Liver (tissue), 8 donors: ENCODE measurements at regions not wholly inside any gene's neighbourhood (a gene's known extent, or its start where the extent isn't known, plus 50 kb on each side); places are given as distances from the start of the nearest gene placed in this dataset.

Source experiments
- DNase-seq: peaks from one replicate; pipeline ENCODE4 v3.0.0-alpha.2; 2017; ENCODE audit warnings: low spot score
- H3K27ac ChIP-seq, 2 donors: one replicate each; pipeline ENCODE4 v1.7.0; 2013; ENCODE audit warnings: inconsistent platforms in 2 of 2, low read length in 2 of 2, control low read depth in 1 of 2, low read depth in 1 of 2, mild to moderate bottlenecking in 1 of 2
- H3K27me3 ChIP-seq, 4 donors: one replicate each; pipeline versions ENCODE4 v1.6.1 to v1.7.0; 2013; ENCODE audit warnings: low read length in 3 of 4, inconsistent platforms in 1 of 4, mild to moderate bottlenecking in 1 of 4, moderate library complexity in 1 of 4; ENCODE audit not compliant: control insufficient read depth in 4 of 4, insufficient read depth in 4 of 4
- H3K36me3 ChIP-seq, 4 donors: one replicate each; pipeline versions ENCODE4 v1.6.1 to v1.7.0; 2013; ENCODE audit warnings: low read length in 3 of 4, mild to moderate bottlenecking in 3 of 4, low read depth in 1 of 4, moderate library complexity in 1 of 4; ENCODE audit not compliant: control insufficient read depth in 4 of 4, insufficient read depth in 3 of 4
- H3K4me1 ChIP-seq, 4 donors: one replicate each; pipeline versions ENCODE4 v1.6.1 to v1.7.0; 2013; ENCODE audit warnings: low read length in 3 of 4, mild to moderate bottlenecking in 3 of 4, moderate library complexity in 1 of 4; ENCODE audit not compliant: control insufficient read depth in 4 of 4, insufficient read depth in 4 of 4
- H3K4me3 ChIP-seq, 3 donors: one replicate each; pipeline versions ENCODE4 v1.6.1 to v1.7.0; 2013; ENCODE audit warnings: low read length in 3 of 3, control low read depth in 1 of 3, low read depth in 1 of 3, mild to moderate bottlenecking in 1 of 3
- H3K9ac ChIP-seq, 2 donors: one replicate each; pipeline ENCODE4 v1.7.0; 2013; ENCODE audit warnings: low read length in 2 of 2, mild to moderate bottlenecking in 2 of 2, moderate library complexity in 2 of 2, control low read depth in 1 of 2, low read depth in 1 of 2
- H3K9me3 ChIP-seq, 4 donors: one replicate each; pipeline versions ENCODE4 v1.6.1 to v1.7.0; 2013; ENCODE audit warnings: low read length in 3 of 4; ENCODE audit not compliant: control insufficient read depth in 4 of 4
- EGR1 ChIP-seq, 2 donors: IDR thresholded peaks; 2 replicates each; pipeline ENCODE4 v1.6.1; 2016 to 2018; ENCODE audit warnings: antibody characterized with exemption in 2 of 2, low read depth in 2 of 2
- FOXA1 ChIP-seq: IDR thresholded peaks from 2 replicates; pipeline ENCODE4 v1.6.1; 2016; ENCODE audit warnings: antibody characterized with exemption
- FOXA2 ChIP-seq: IDR thresholded peaks from 2 replicates; pipeline ENCODE4 v1.6.1; 2016; ENCODE audit warnings: antibody characterized with exemption
- GABPA ChIP-seq, 2 donors: IDR thresholded peaks in 1 of 2; conservative IDR thresholded peaks in 1 of 2; 2 replicates each; pipeline ENCODE4 v1.6.1; 2016; ENCODE audit warnings: antibody characterized with exemption in 2 of 2, mild to moderate bottlenecking in 1 of 2, moderate library complexity in 1 of 2
- HNF4A ChIP-seq, 2 donors: conservative IDR thresholded peaks; 2 replicates each; pipeline ENCODE4 v1.6.1; 2016; ENCODE audit warnings: antibody characterized with exemption in 2 of 2, mild to moderate bottlenecking in 2 of 2
- HNF4G ChIP-seq: IDR thresholded peaks from 2 replicates; pipeline ENCODE4 v1.6.1; 2016; ENCODE audit warnings: antibody characterized with exemption
- JUND ChIP-seq, 2 donors: IDR thresholded peaks; 2 replicates each; pipeline ENCODE4 v1.6.1; 2016; ENCODE audit warnings: antibody characterized with exemption in 2 of 2
- NR2F2 ChIP-seq: IDR thresholded peaks from 2 replicates; pipeline ENCODE4 v1.6.1; 2016; ENCODE audit warnings: antibody characterized with exemption
- RAD21 ChIP-seq, 2 donors: IDR thresholded peaks; 2 replicates each; pipeline ENCODE4 v1.6.1; 2016; ENCODE audit warnings: antibody characterized with exemption in 2 of 2, mild to moderate bottlenecking in 2 of 2
- RXRA ChIP-seq, 2 donors: IDR thresholded peaks; 2 replicates each; pipeline ENCODE4 v1.6.1; 2017 to 2018; ENCODE audit warnings: antibody characterized with exemption in 2 of 2, mild to moderate bottlenecking in 1 of 2
- SP1 ChIP-seq: IDR thresholded peaks from 2 replicates; pipeline ENCODE4 v1.6.1; 2018; ENCODE audit warnings: antibody characterized with exemption, mild to moderate bottlenecking
- TAF1 ChIP-seq: conservative IDR thresholded peaks from 2 replicates; pipeline ENCODE4 v1.6.1; 2016; ENCODE audit warnings: antibody characterized with exemption, mild to moderate bottlenecking
- YY1 ChIP-seq: IDR thresholded peaks from 2 replicates; pipeline ENCODE4 v1.6.1; 2016; ENCODE audit warnings: antibody characterized with exemption, mild to moderate bottlenecking
- WGBS: extraction: QIAGEN DNeasy Blood & Tissue Kit; methylation state at CpG from one replicate; pipeline ENCODE4 v1.1.7; 2013; 5-methylcytosine and 5-hydroxymethylcytosine counted together
- TF ChIP-seq, protein P1 (sequence below): IDR thresholded peaks from 2 replicates; pipeline ENCODE4 v1.6.1; 2016; ENCODE audit warnings: antibody characterized with exemption
- TF ChIP-seq, protein P2 (sequence below): fragments of 150-350 bp; IDR thresholded peaks from 2 replicates; pipeline ENCODE4 v1.5.1; 2017; ENCODE audit warnings: improper control_type of control experiment, low read depth, low read length; ENCODE audit not compliant: missing input control
- TF ChIP-seq, protein P3 (sequence below): IDR thresholded peaks from 2 replicates; pipeline ENCODE4 v1.6.1; 2016; ENCODE audit warnings: antibody characterized with exemption, mild to moderate bottlenecking
- TF ChIP-seq, protein P4 (sequence below): IDR thresholded peaks from 2 replicates; pipeline ENCODE4 v1.6.1; 2016; ENCODE audit warnings: antibody characterized with exemption
- TF ChIP-seq, protein P5 (sequence below): IDR thresholded peaks from 2 replicates; pipeline ENCODE4 v1.6.1; 2016; ENCODE audit warnings: antibody characterized with exemption
- donor health status: healthy.
- donor health status: healthy.
- donor health status: healthy.
- donor health status: healthy.
- donor health status: healthy.

DNA sequence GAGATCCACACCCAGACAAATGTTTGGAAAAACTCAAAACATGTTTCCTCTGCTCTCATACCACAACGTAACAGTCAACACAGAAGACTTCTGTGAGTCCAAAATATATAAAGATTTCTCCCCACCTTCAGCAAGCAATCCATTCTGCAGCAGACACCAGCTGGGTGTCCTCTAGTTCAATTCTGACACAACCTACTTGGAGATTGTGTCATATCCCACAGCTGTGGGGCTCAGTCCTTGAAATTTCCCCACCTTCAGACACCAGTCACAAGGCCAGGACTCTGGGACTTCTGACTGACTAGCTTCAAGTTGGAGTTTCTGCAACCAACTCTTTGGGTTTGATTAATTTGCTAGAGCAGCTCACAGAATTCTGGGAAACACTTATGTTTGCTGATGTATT is 244.8 kb upstream of the CDYL start:
- Histone ChIP-seq H3K9me3 (no peaks in the 10 kb centered on the region), H3K36me3 (no peaks in the 10 kb centered on the region), H3K4me3 (no peak overlapping the region), H3K27ac (no peak overlapping the region), H3K27me3 (no peaks in the 10 kb centered on the region), H3K4me1 (no peaks in the 10 kb centered on the region), H3K9ac (no peak overlapping the region)
- 59% methylated on average over 1 of the region's 1 CpG for WGBS
- no peak for DNase-seq
- TF ChIP-seq, protein P1, sequence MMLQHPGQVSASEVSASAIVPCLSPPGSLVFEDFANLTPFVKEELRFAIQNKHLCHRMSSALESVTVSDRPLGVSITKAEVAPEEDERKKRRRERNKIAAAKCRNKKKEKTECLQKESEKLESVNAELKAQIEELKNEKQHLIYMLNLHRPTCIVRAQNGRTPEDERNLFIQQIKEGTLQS: no peak
- no peak for TF ChIP-seq SP1
- no peak for TF ChIP-seq YY1
- TF ChIP-seq RAD21 (IDR thresholded peaks at IDR 0.05): no peak
- TF ChIP-seq, protein P2, sequence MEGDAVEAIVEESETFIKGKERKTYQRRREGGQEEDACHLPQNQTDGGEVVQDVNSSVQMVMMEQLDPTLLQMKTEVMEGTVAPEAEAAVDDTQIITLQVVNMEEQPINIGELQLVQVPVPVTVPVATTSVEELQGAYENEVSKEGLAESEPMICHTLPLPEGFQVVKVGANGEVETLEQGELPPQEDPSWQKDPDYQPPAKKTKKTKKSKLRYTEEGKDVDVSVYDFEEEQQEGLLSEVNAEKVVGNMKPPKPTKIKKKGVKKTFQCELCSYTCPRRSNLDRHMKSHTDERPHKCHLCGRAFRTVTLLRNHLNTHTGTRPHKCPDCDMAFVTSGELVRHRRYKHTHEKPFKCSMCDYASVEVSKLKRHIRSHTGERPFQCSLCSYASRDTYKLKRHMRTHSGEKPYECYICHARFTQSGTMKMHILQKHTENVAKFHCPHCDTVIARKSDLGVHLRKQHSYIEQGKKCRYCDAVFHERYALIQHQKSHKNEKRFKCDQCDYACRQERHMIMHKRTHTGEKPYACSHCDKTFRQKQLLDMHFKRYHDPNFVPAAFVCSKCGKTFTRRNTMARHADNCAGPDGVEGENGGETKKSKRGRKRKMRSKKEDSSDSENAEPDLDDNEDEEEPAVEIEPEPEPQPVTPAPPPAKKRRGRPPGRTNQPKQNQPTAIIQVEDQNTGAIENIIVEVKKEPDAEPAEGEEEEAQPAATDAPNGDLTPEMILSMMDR: no peak
- TF ChIP-seq, protein P3, sequence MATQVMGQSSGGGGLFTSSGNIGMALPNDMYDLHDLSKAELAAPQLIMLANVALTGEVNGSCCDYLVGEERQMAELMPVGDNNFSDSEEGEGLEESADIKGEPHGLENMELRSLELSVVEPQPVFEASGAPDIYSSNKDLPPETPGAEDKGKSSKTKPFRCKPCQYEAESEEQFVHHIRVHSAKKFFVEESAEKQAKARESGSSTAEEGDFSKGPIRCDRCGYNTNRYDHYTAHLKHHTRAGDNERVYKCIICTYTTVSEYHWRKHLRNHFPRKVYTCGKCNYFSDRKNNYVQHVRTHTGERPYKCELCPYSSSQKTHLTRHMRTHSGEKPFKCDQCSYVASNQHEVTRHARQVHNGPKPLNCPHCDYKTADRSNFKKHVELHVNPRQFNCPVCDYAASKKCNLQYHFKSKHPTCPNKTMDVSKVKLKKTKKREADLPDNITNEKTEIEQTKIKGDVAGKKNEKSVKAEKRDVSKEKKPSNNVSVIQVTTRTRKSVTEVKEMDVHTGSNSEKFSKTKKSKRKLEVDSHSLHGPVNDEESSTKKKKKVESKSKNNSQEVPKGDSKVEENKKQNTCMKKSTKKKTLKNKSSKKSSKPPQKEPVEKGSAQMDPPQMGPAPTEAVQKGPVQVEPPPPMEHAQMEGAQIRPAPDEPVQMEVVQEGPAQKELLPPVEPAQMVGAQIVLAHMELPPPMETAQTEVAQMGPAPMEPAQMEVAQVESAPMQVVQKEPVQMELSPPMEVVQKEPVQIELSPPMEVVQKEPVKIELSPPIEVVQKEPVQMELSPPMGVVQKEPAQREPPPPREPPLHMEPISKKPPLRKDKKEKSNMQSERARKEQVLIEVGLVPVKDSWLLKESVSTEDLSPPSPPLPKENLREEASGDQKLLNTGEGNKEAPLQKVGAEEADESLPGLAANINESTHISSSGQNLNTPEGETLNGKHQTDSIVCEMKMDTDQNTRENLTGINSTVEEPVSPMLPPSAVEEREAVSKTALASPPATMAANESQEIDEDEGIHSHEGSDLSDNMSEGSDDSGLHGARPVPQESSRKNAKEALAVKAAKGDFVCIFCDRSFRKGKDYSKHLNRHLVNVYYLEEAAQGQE: no peak
- no peak for TF ChIP-seq NR2F2
- TF ChIP-seq FOXA1: no peak
- no peak for TF ChIP-seq FOXA2
- no peak for TF ChIP-seq HNF4A (conservative IDR thresholded peaks at IDR 0.05)
- TF ChIP-seq, protein P4, sequence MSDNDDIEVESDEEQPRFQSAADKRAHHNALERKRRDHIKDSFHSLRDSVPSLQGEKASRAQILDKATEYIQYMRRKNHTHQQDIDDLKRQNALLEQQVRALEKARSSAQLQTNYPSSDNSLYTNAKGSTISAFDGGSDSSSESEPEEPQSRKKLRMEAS: no peak
- TF ChIP-seq TAF1: no peak
- no peak for TF ChIP-seq GABPA (IDR thresholded peaks at IDR 0.05 in 1 of 2, conservative IDR thresholded peaks at IDR 0.05 in 1 of 2)
- TF ChIP-seq, protein P5, sequence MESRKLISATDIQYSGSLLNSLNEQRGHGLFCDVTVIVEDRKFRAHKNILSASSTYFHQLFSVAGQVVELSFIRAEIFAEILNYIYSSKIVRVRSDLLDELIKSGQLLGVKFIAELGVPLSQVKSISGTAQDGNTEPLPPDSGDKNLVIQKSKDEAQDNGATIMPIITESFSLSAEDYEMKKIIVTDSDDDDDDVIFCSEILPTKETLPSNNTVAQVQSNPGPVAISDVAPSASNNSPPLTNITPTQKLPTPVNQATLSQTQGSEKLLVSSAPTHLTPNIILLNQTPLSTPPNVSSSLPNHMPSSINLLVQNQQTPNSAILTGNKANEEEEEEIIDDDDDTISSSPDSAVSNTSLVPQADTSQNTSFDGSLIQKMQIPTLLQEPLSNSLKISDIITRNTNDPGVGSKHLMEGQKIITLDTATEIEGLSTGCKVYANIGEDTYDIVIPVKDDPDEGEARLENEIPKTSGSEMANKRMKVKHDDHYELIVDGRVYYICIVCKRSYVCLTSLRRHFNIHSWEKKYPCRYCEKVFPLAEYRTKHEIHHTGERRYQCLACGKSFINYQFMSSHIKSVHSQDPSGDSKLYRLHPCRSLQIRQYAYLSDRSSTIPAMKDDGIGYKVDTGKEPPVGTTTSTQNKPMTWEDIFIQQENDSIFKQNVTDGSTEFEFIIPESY: no peak
- TF ChIP-seq EGR1 (IDR thresholded peaks at IDR 0.05; ENCODE audit: low read depth in 2 of 2): no peak
- TF ChIP-seq RXRA (IDR thresholded peaks at IDR 0.05): no peak
- TF ChIP-seq HNF4G: no peak
- no peak for TF ChIP-seq JUND (IDR thresholded peaks at IDR 0.05)
